KMS-11 (cell line): ENCODE measurements at regions not wholly inside any gene's neighbourhood (a gene's known extent, or its start where the extent isn't known, plus 50 kb on each side); places are given as distances from the start of the nearest gene placed in this dataset.

Experiments used
- H2AFZ ChIP-seq: fragments of 200-600 bp; sonication (generic); 2 replicates; pipeline ENCODE4 v1.6.1; 2016; ENCODE audit warnings: antibody characterized with exemption, mixed run types, low read depth
- H3K27ac ChIP-seq: fragments of 200-600 bp; sonication (generic); 2 replicates; pipeline ENCODE4 v1.6.1; 2016; ENCODE audit warnings: mild to moderate bottlenecking, mixed run types
- H3K27me3 ChIP-seq: fragments of 200-600 bp; sonication (generic); 2 replicates; pipeline ENCODE4 v1.6.1; 2017; ENCODE audit warnings: mild to moderate bottlenecking, low read depth, mixed run types, moderate library complexity; ENCODE audit not compliant: insufficient read depth
- H3K36me3 ChIP-seq: fragments of 200-600 bp; sonication (generic); 2 replicates; pipeline ENCODE4 v1.6.1; 2017; ENCODE audit warnings: mild to moderate bottlenecking, mixed run types; ENCODE audit not compliant: insufficient read depth
- H3K4me1 ChIP-seq: fragments of 200-600 bp; sonication (generic); 2 replicates; pipeline ENCODE4 v1.6.1; 2016; ENCODE audit warnings: mild to moderate bottlenecking, low read depth, mixed run types; ENCODE audit not compliant: poor library complexity, severe bottlenecking
- H3K4me2 ChIP-seq: fragments of 200-600 bp; sonication (generic); 2 replicates; pipeline ENCODE4 v1.7.0; 2016; ENCODE audit warnings: mild to moderate bottlenecking, mixed run types
- H3K4me3 ChIP-seq: fragments of 200-600 bp; sonication (generic); IDR thresholded peaks from 2 replicates; pipeline ENCODE4 v1.6.1; 2017; ENCODE audit warnings: low read depth, low read length, mixed read lengths; ENCODE audit not compliant: insufficient read depth
- H3K79me2 ChIP-seq: fragments of 200-600 bp; sonication (generic); 2 replicates; pipeline ENCODE4 v1.6.1; 2016; ENCODE audit warnings: low read depth, mixed run types; ENCODE audit not compliant: insufficient read depth
- H3K9ac ChIP-seq: fragments of 200-600 bp; sonication (generic); 2 replicates; pipeline ENCODE4 v1.6.1; 2016; ENCODE audit warnings: mild to moderate bottlenecking, mixed run types
- H4K20me1 ChIP-seq: fragments of 200-600 bp; sonication (generic); 2 replicates; pipeline ENCODE4 v1.6.1; 2016; ENCODE audit warnings: mild to moderate bottlenecking, mixed run types; ENCODE audit not compliant: insufficient read depth
- TF ChIP-seq, protein P1 (sequence below): fragments of 200-600 bp; sonication (generic); conservative IDR thresholded peaks from 2 replicates; pipeline ENCODE4 v1.6.1; 2017; ENCODE audit warnings: low read depth, mild to moderate bottlenecking, antibody characterized with exemption, low read length, moderate library complexity, mixed read lengths

DNA sequence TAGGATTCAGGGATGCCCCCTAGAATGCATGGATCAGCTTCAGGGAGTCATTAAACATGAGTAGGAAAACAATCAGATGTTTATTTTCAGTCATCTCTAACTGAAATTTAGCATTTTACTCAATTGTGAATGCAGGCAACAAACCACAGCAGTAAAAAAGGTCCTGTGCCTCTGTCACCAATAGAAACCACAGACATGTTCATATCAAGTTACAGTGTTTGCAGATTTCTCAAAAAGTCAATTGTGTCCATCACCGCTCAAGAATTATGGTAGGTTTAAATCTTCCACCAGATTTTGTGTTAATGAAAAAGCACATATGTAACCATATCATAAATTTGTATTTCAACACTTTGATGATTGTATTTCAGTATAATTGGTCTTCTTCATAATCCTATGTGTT is 68.4 kb upstream of the SLC1A1 start:
- no peaks in the 10 kb centered on the region for H3K79me2 ChIP-seq
- TF ChIP-seq, protein P1, sequence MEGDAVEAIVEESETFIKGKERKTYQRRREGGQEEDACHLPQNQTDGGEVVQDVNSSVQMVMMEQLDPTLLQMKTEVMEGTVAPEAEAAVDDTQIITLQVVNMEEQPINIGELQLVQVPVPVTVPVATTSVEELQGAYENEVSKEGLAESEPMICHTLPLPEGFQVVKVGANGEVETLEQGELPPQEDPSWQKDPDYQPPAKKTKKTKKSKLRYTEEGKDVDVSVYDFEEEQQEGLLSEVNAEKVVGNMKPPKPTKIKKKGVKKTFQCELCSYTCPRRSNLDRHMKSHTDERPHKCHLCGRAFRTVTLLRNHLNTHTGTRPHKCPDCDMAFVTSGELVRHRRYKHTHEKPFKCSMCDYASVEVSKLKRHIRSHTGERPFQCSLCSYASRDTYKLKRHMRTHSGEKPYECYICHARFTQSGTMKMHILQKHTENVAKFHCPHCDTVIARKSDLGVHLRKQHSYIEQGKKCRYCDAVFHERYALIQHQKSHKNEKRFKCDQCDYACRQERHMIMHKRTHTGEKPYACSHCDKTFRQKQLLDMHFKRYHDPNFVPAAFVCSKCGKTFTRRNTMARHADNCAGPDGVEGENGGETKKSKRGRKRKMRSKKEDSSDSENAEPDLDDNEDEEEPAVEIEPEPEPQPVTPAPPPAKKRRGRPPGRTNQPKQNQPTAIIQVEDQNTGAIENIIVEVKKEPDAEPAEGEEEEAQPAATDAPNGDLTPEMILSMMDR = no peak
- no peaks in the 10 kb centered on the region for H3K36me3 ChIP-seq
- H4K20me1 ChIP-seq = no peaks in the 10 kb centered on the region
- no peak overlapping the region for H3K9ac ChIP-seq
- no peaks in the 10 kb centered on the region for H3K4me1 ChIP-seq
- H3K4me3 ChIP-seq = no peak overlapping the region
- no peak overlapping the region for H3K4me2 ChIP-seq
- H2AFZ ChIP-seq = no peak overlapping the region
- H3K27me3 ChIP-seq = no peaks in the 10 kb centered on the region
- H3K27ac ChIP-seq = no peak overlapping the region

- Histone ChIP-seq H3K36me3 (no peaks in the 10 kb centered on the region), H3K4me1 (no peaks in the 10 kb centered on the region), H4K20me1 (no peaks in the 10 kb centered on the region), H3K9ac (no peak overlapping the region), H2AFZ (no peak overlapping the region), H3K4me3 (no peak overlapping the region), H3K27ac (no peak overlapping the region), H3K27me3 (no peaks in the 10 kb centered on the region), H3K4me2 (no peak overlapping the region), H3K79me2 (no peaks in the 10 kb centered on the region)
- TF ChIP-seq, protein P1 = no peak
Measured at GRCh38 chr9:4420351-4420750, 69.9 kb upstream of the SLC1A1 start.

DNA sequence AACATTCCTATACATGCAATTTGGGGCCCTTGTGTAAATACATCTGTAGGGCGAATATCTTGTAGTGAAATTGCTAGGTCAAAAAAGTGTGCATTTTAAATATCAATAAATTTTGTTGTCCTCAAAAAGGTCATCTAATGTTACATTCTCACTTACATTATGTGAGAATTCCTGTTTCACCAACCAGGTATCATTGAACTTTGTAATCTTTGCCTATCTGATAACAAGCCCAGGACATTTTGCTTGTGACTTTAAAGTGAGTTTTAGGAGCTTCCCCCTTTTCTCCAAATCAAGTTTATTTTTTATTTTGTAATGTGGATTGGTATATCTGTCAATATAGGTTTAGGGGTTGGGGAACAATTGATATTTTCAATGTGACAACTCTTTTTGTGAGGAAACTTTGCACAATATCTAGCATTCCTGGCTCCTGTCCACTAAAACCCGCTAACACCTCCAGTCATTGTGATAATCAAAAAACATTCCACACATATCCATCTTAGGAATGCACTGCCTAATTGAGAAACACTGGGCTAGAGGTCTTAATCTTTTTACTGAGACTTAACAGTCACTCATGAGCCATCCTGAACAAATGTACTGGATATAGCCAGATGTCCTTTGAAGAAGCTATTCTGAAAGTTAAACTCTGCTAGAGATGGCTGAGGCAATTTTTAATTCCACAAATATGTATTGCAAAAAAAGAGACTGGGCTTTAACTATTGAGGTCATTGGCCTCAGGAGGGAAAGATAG is 72.5 kb upstream of the SLC1A1 start:
- H3K27me3 ChIP-seq = no peaks in the 10 kb centered on the region
- no peak overlapping the region for H3K4me3 ChIP-seq
- H3K36me3 ChIP-seq = no peaks in the 10 kb centered on the region
- H3K9ac ChIP-seq = no peak overlapping the region
- no peak overlapping the region for H3K27ac ChIP-seq
- no peak overlapping the region for H2AFZ ChIP-seq
- H3K4me2 ChIP-seq = no peak overlapping the region
- TF ChIP-seq, protein P1 = no peak
- H3K79me2 ChIP-seq = no peaks in the 10 kb centered on the region
- H4K20me1 ChIP-seq = no peaks in the 10 kb centered on the region
- no peaks in the 10 kb centered on the region for H3K4me1 ChIP-seq

- no peak overlapping the region for H3K27ac ChIP-seq
- H2AFZ ChIP-seq = no peak overlapping the region
- no peaks in the 10 kb centered on the region for H4K20me1 ChIP-seq
- H3K9ac ChIP-seq = no peak overlapping the region
- H3K4me2 ChIP-seq = no peak overlapping the region
- TF ChIP-seq, protein P1 = no peak
- no peaks in the 10 kb centered on the region for H3K36me3 ChIP-seq
- H3K4me1 ChIP-seq = no peaks in the 10 kb centered on the region
- no peaks in the 10 kb centered on the region for H3K79me2 ChIP-seq
- H3K27me3 ChIP-seq = no peaks in the 10 kb centered on the region
- H3K4me3 ChIP-seq = no peak overlapping the region
Measured at GRCh38 chr9:4416467-4416866, 73.8 kb upstream of the SLC1A1 start.
